ENCODE measurements at regions not wholly inside any gene's neighbourhood (a gene's known extent, or its start where the extent isn't known, plus 50 kb on each side); places are given as distances from the start of the nearest gene placed in this dataset.

- Mint-ChIP-seq H3K27ac (no peak overlapping the region), H3K36me3 (no peaks in the 10 kb centered on the region), H3K4me1 (ENCODE audit: unreplicated experiment) (no peaks in the 10 kb centered on the region), H3K27me3 (no peaks in the 10 kb centered on the region), H3K4me3 (no peak overlapping the region), H3K9me3 (peaks cover 3% of the 10 kb centered on the region)
- DNase-seq (ENCODE audit: extremely low spot score, unreplicated experiment) = no peak
- TF ChIP-seq, protein P1, sequence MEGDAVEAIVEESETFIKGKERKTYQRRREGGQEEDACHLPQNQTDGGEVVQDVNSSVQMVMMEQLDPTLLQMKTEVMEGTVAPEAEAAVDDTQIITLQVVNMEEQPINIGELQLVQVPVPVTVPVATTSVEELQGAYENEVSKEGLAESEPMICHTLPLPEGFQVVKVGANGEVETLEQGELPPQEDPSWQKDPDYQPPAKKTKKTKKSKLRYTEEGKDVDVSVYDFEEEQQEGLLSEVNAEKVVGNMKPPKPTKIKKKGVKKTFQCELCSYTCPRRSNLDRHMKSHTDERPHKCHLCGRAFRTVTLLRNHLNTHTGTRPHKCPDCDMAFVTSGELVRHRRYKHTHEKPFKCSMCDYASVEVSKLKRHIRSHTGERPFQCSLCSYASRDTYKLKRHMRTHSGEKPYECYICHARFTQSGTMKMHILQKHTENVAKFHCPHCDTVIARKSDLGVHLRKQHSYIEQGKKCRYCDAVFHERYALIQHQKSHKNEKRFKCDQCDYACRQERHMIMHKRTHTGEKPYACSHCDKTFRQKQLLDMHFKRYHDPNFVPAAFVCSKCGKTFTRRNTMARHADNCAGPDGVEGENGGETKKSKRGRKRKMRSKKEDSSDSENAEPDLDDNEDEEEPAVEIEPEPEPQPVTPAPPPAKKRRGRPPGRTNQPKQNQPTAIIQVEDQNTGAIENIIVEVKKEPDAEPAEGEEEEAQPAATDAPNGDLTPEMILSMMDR (conservative IDR thresholded peaks at IDR 0.05) = no peak
Measured at GRCh38 chr1:188188317-188188716, 1359.6 kb downstream of the PLA2G4A start.

DNA sequence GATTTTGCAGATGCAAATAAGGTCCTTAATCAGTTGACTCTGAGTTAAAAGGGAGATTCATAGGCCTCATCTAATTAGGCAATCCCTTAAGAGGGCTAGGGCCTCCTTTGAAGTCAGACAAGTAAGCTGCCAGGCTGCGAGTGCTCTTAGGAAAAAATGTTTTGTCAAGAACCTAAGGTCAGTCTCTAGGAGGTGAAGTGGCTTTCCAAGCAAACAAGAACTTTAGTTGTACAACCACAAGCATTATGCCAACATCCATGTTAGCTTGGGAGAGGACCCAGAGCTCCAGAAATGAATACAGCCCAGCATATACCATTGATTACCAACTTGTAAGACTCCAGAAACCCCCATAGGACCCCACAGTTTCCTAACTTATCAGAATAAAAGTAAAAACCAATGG lies 1366.2 kb downstream of the PLA2G4A start:
- Mint-ChIP-seq H3K4me1 (ENCODE audit: unreplicated experiment) (no peaks in the 10 kb centered on the region), H3K9me3 (peaks cover 3% of the 10 kb centered on the region), H3K4me3 (no peak overlapping the region), H3K27ac (no peak overlapping the region), H3K36me3 (no peaks in the 10 kb centered on the region), H3K27me3 (no peaks in the 10 kb centered on the region)
- TF ChIP-seq, protein P1 (conservative IDR thresholded peaks at IDR 0.05) = no peak
- DNase-seq (ENCODE audit: extremely low spot score, unreplicated experiment) = no peak

GRCh38 chr1:188218289-188218688 lies 1389.5 kb downstream of the PLA2G4A start:
- H3K27ac Mint-ChIP-seq = no peak overlapping the region
- H3K4me3 Mint-ChIP-seq = no peak overlapping the region
- H3K9me3 Mint-ChIP-seq = no peaks in the 10 kb centered on the region
- no peaks in the 10 kb centered on the region for H3K36me3 Mint-ChIP-seq
- H3K27me3 Mint-ChIP-seq = no peaks in the 10 kb centered on the region
- no peaks in the 10 kb centered on the region for H3K4me1 Mint-ChIP-seq (ENCODE audit: unreplicated experiment)
- no peak for DNase-seq (ENCODE audit: extremely low spot score, unreplicated experiment)
- TF ChIP-seq, protein P1 (conservative IDR thresholded peaks at IDR 0.05) = no peak

GRCh38 chr1:188220051-188220450 lies 1391.3 kb downstream of the PLA2G4A start:
- TF ChIP-seq, protein P1 (conservative IDR thresholded peaks at IDR 0.05) = no peak

GRCh38 chr1:188224263-188224662 lies 1395.5 kb downstream of the PLA2G4A start:
- H3K9me3 Mint-ChIP-seq = no peaks in the 10 kb centered on the region
- no peak for DNase-seq (ENCODE audit: extremely low spot score, unreplicated experiment)
- H3K4me1 Mint-ChIP-seq (ENCODE audit: unreplicated experiment) = no peaks in the 10 kb centered on the region
- TF ChIP-seq, protein P1 (conservative IDR thresholded peaks at IDR 0.05) = no peak
- no peak overlapping the region for H3K4me3 Mint-ChIP-seq
- no peaks in the 10 kb centered on the region for H3K27me3 Mint-ChIP-seq
- H3K36me3 Mint-ChIP-seq = no peaks in the 10 kb centered on the region
- H3K27ac Mint-ChIP-seq = no peak overlapping the region

More at GRCh38 chr1:188220051-188220450, 1391.3 kb downstream of the PLA2G4A start:
- no peak for DNase-seq (ENCODE audit: extremely low spot score, unreplicated experiment)
- Mint-ChIP-seq H3K4me1 (ENCODE audit: unreplicated experiment) (no peaks in the 10 kb centered on the region), H3K4me3 (no peak overlapping the region), H3K9me3 (no peaks in the 10 kb centered on the region), H3K27ac (no peak overlapping the region), H3K36me3 (no peaks in the 10 kb centered on the region), H3K27me3 (no peaks in the 10 kb centered on the region)

DNA sequence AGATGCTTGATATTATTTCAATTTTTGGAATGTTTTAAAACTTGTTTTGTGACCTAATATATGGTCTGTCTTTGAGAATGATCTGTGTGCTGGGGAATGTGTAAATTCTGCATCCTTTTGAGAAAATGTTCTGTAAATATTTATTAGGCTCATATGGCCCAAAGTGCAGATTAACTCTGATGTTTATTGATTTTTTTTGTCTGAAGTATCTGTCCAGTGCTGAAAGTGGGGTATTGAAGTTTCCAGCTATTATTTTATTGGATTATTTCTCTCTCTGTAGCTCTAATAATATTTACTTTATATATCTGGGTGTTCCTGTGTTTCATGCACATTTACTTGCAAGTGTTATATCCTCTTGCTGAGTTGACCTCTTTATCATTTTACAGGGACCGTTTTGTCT lies 1397.2 kb downstream of the PLA2G4A start:
- no peak overlapping the region for H3K4me3 Mint-ChIP-seq

More for the DNA sequence above, 1397.2 kb downstream of the PLA2G4A start:
- no peaks in the 10 kb centered on the region for H3K27me3 Mint-ChIP-seq
- no peaks in the 10 kb centered on the region for H3K36me3 Mint-ChIP-seq
- H3K27ac Mint-ChIP-seq = no peak overlapping the region
- TF ChIP-seq, protein P1 (conservative IDR thresholded peaks at IDR 0.05) = no peak
- H3K9me3 Mint-ChIP-seq = no peaks in the 10 kb centered on the region
- DNase-seq (ENCODE audit: extremely low spot score, unreplicated experiment) = no peak
- no peaks in the 10 kb centered on the region for H3K4me1 Mint-ChIP-seq (ENCODE audit: unreplicated experiment)

Measured in type B pancreatic cell (in vitro differentiated cells).